Fibroblast of mammary gland (primary cell): ENCODE measurements at regions not wholly inside any gene's neighbourhood (a gene's known extent, or its start where the extent isn't known, plus 50 kb on each side); places are given as distances from the start of the nearest gene placed in this dataset.

Experiments
- DNase-seq: peaks from one replicate; pipeline ENCODE4 v3.0.0-alpha.2; 2010; ENCODE audit warnings: low read depth
- H3K4me3 ChIP-seq: 2 replicates; pipeline ENCODE4 v1.5.1; 2011; ENCODE audit warnings: low read depth, mild to moderate bottlenecking, low read length, moderate library complexity; ENCODE audit not compliant: control insufficient read depth
- TF ChIP-seq, protein P1 (sequence below): conservative IDR thresholded peaks from 2 replicates; pipeline ENCODE4 v1.5.1; 2011; ENCODE audit warnings: low read depth, low read length, inconsistent platforms; ENCODE audit not compliant: control insufficient read depth, insufficient read depth

- no peak overlapping the region for H3K4me3 ChIP-seq
- no peak for DNase-seq
- TF ChIP-seq, protein P1, sequence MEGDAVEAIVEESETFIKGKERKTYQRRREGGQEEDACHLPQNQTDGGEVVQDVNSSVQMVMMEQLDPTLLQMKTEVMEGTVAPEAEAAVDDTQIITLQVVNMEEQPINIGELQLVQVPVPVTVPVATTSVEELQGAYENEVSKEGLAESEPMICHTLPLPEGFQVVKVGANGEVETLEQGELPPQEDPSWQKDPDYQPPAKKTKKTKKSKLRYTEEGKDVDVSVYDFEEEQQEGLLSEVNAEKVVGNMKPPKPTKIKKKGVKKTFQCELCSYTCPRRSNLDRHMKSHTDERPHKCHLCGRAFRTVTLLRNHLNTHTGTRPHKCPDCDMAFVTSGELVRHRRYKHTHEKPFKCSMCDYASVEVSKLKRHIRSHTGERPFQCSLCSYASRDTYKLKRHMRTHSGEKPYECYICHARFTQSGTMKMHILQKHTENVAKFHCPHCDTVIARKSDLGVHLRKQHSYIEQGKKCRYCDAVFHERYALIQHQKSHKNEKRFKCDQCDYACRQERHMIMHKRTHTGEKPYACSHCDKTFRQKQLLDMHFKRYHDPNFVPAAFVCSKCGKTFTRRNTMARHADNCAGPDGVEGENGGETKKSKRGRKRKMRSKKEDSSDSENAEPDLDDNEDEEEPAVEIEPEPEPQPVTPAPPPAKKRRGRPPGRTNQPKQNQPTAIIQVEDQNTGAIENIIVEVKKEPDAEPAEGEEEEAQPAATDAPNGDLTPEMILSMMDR = no peak
Measured at GRCh38 chr7:21137640-21138039, 290.2 kb upstream of the SP4 start.

DNA sequence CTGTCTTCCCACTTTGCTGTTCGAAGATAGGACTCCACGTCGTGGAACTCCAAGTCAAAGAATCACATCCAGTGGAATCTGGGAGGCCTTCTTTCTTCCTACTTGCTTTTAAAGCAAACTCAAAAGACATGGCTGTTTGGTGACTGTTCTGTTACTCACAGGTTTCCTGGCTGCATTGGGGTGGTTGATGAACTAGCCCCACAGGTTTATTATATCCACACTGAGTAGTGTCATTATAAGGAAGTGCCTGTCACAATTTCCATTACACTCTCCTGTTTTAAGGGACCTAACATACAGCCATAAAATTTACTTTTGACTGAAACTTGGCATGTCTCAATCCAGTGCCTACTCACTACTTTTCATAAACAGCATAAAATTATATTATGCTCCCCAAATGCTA lies 287.3 kb upstream of the SP4 start:
- no peak overlapping the region for H3K4me3 ChIP-seq
- TF ChIP-seq, protein P1 = no peak
- DNase-seq = no peak

DNA sequence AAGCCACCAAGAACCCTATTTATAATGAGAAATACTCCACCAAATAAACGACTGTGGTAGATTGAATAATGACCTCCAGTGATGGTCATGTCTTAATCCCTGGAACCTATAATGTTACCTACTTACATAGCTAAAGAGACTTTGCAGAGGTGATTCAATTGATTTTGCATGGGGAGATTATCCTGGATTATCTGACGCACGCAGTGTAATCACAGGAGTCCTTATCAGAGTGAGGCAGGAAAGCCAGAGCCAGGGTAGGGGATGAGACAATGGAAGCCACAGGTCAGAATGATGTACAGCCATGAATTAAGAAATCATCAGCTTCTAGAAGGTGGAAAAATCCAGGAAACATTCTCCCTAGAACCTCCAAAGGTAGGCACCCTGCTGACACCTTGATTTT lies 286.4 kb upstream of the SP4 start:
- TF ChIP-seq, protein P1 = no peak
- H3K4me3 ChIP-seq = no peak overlapping the region
- no peak for DNase-seq

DNA sequence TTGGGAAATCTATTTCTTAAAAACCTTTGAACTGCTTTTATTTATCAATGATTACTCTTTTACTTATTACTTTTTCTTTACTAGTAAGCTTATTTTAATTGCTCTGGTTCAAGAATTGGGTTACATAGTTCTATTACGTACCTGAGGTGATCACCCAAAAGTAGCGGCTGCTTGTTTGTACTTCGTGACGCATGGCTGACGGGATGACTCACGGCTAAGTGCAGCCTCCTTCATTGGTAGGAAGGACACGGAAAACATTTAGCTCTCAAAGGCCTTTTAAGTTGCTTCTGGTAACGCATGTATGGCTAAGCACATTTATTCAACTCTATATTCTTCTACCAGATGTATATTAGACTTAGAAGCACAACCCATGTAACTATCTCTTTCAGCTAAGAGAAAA lies 285.8 kb upstream of the SP4 start:
- TF ChIP-seq, protein P1 = no peak
- H3K4me3 ChIP-seq = no peak overlapping the region
- no peak for DNase-seq

DNA sequence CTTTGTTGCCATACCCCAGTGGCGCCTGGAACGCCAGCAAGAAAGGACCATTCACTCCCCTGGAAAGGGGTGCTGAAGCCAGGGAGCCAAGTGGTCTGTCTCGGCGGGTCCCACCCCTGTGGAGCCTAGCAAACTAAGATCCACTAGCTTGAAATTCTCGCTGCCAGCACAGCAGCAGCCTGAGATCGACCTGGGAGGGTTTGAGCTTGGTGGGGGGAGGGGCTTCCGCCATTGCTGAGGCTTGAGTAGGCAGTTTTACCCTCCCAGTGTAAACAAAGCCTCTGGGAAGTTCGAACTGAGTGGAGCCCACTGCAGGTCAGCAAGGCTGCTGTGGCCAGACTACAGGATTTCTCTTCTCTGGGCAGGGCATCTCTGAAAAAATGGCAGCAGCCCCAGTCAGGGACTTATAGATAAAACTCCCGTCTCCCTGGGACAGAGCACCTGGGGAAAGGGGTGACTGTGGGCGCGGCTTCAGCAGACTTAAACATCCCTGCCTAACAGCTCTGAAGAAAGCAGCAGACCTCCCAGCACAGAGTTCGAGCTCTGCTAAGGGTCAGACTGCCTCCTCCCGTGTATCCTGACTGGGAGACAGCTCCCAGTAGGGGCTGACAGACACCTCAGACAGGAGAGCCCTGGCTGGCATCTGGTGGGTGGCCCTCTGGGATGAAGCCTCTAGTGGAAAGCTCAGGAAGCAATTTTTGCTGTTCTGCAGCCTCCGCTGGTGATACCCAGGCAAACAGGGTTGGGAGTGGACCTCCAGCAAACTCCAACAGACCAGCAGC lies 281.1 kb upstream of the SP4 start:
- DNase-seq = no peak
- TF ChIP-seq, protein P1 = no peak
- no peak overlapping the region for H3K4me3 ChIP-seq

GRCh38 chr7:21149809-21150208 lies 278.1 kb upstream of the SP4 start:
- TF ChIP-seq, protein P1 = no peak
- no peak overlapping the region for H3K4me3 ChIP-seq
- DNase-seq = no peak
